Endothelial cell of umbilical vein (primary cell): ENCODE measurements at regions not wholly inside any gene's neighbourhood (a gene's known extent, or its start where the extent isn't known, plus 50 kb on each side); places are given as distances from the start of the nearest gene placed in this dataset.

Experiments
- BruUV-seq: library from RNA; stranded (reverse); fragments of 400-500 nt; replicated peaks from 2 replicates; lab custom pipeline; 2021; lab: Mats Ljungman, UMichigan
- CTCF ChIA-PET: fragments of 300-600, 350-600 bp; sonication (Branson Sonifier 250); formaldehyde crosslinking; loops from one replicate; lab custom pipeline; 2021; ENCODE audit warnings: antibody characterized with exemption, inconsistent platforms; lab: Charles Lee
- POLR2A ChIA-PET: fragments of 300-600, 350-600 bp; sonication (Branson Sonifier 250); formaldehyde crosslinking; loops from one replicate; lab custom pipeline; 2021; ENCODE audit warnings: antibody characterized with exemption, inconsistent platforms; lab: Charles Lee
- DNase-seq: peaks from one replicate; pipeline ENCODE4 v3.0.0-alpha.2; 2011; ENCODE audit warnings: low read depth, low spot score
- FAIRE-seq: peaks from 2 replicates; lab custom pipeline; 2011; peaks lifted over from hg19 to GRCh38; lab: Jason Lieb, UNC
- H2AFZ ChIP-seq: 2 replicates; pipeline ENCODE4 v1.6.0; 2012; ENCODE audit warnings: low read depth, low read length, control low read depth, inconsistent platforms
- H3K27ac ChIP-seq: 2 replicates; pipeline ENCODE4 v1.5.1; 2011; ENCODE audit warnings: low read depth, mild to moderate bottlenecking, control low read depth, low read length, moderate library complexity; ENCODE audit not compliant: insufficient read depth
- H3K27me3 ChIP-seq, 2 experiments: 2 replicates each; pipeline versions ENCODE4 v1.6.0 to v1.6.1; 2011; ENCODE audit warnings: low read length in 2 of 2, mixed read lengths in 1 of 2; ENCODE audit not compliant: control insufficient read depth in 2 of 2, insufficient read depth in 2 of 2
- H3K36me3 ChIP-seq, 2 experiments: 2 replicates in 1 of 2; 3 replicates in 1 of 2; pipeline ENCODE4 v1.5.1; 2011; ENCODE audit warnings: low read length in 2 of 2, mild to moderate bottlenecking in 1 of 2, moderate library complexity in 1 of 2; ENCODE audit not compliant: control insufficient read depth in 2 of 2, insufficient read depth in 2 of 2; ENCODE audit errors: extremely low read depth in 1 of 2
- H3K4me1 ChIP-seq: 3 replicates; pipeline ENCODE4 v1.5.1; 2011; ENCODE audit warnings: mild to moderate bottlenecking, low read length; ENCODE audit not compliant: control insufficient read depth, insufficient read depth; ENCODE audit errors: extremely low read depth
- H3K4me2 ChIP-seq: 2 replicates; pipeline ENCODE4 v1.6.1; 2011; ENCODE audit warnings: low read length, control low read depth, mixed read lengths; ENCODE audit not compliant: insufficient read depth
- H3K4me3 ChIP-seq, 3 experiments: fragments of 200-600 bp in 1 of 3; sonication (generic), shearing (Covaris generic) in 1 of 3; replicated peaks in 1 of 3; 2 replicates each; pipeline ENCODE4 v1.5.1; 2011 to 2016; ENCODE audit warnings: control low read depth in 3 of 3, low read length in 3 of 3, mild to moderate bottlenecking in 2 of 3, inconsistent platforms in 1 of 3, low read depth in 1 of 3, moderate library complexity in 1 of 3; ENCODE audit not compliant: insufficient read depth in 1 of 3
- H3K79me2 ChIP-seq: 2 replicates; pipeline ENCODE4 v1.6.0; 2012; ENCODE audit warnings: low read length, inconsistent platforms; ENCODE audit not compliant: control insufficient read depth, insufficient read depth
- H3K9ac ChIP-seq: replicated peaks from 2 replicates; pipeline ENCODE3; 2011; ENCODE audit warnings: low read length, control low read depth; ENCODE audit not compliant: insufficient read depth; ENCODE audit errors: extremely low read depth
- H3K9me1 ChIP-seq: replicated peaks from 3 replicates; pipeline ENCODE4 v1.6.0; 2011; ENCODE audit warnings: mild to moderate bottlenecking, low read length; ENCODE audit not compliant: control insufficient read depth, insufficient read depth; ENCODE audit errors: extremely low read depth
- H3K9me3 ChIP-seq: replicated peaks from 2 replicates; pipeline ENCODE4 v1.5.1; 2012; ENCODE audit warnings: low read length, inconsistent platforms; ENCODE audit not compliant: control insufficient read depth, insufficient read depth
- H4K20me1 ChIP-seq: replicated peaks from 2 replicates; pipeline ENCODE3; 2011; ENCODE audit warnings: mild to moderate bottlenecking, low read length; ENCODE audit not compliant: control insufficient read depth, insufficient read depth; ENCODE audit errors: extremely low read depth
- EZH2 ChIP-seq: IDR thresholded peaks from 2 replicates; pipeline ENCODE4 v1.6.1; 2012; ENCODE audit warnings: borderline replicate concordance, low read depth, mild to moderate bottlenecking, moderate library complexity, low read length, inconsistent platforms; ENCODE audit not compliant: severe bottlenecking
- FOS ChIP-seq: IDR thresholded peaks from 2 replicates; pipeline ENCODE4 v1.6.1; 2011; ENCODE audit warnings: mild to moderate bottlenecking, low read length, moderate library complexity, borderline replicate concordance; ENCODE audit not compliant: insufficient read depth
- GATA2 ChIP-seq: IDR thresholded peaks from 2 replicates; pipeline ENCODE4 v1.7.0; 2011; ENCODE audit warnings: low read depth, mild to moderate bottlenecking, moderate library complexity, mixed read lengths, low read length; ENCODE audit not compliant: insufficient read length, insufficient read depth
- JUN ChIP-seq: IDR thresholded peaks from 2 replicates; pipeline ENCODE4 v1.6.1; 2011; ENCODE audit warnings: borderline replicate concordance, low read depth; ENCODE audit not compliant: insufficient read length, insufficient read depth
- MYC ChIP-seq: IDR thresholded peaks from one replicate; pipeline ENCODE4 v1.6.1; 2011; ENCODE audit warnings: mild to moderate bottlenecking, low read depth, low read length
- POLR2A ChIP-seq: IDR thresholded peaks from 2 replicates; pipeline ENCODE4 v1.6.1; 2012; ENCODE audit warnings: low read depth, mild to moderate bottlenecking, control low read depth, low read length
- POLR2AphosphoS5 ChIP-seq: IDR thresholded peaks from 2 replicates; pipeline ENCODE4 v1.6.1; 2012; ENCODE audit warnings: low read depth, mild to moderate bottlenecking, control low read depth, low read length, moderate library complexity; ENCODE audit not compliant: insufficient read depth
- dilution Hi-C: fragments of 300-500 bp; cut with MboI; formaldehyde crosslinking; loops from one replicate; pipeline ENCODE4 v1.15.0; 2019; ENCODE audit warnings: low sequenced_read_pairs; ENCODE audit not compliant: extremely low pct_ligation_motif_present
- intact Hi-C: fragments of 100-400 bp; cut with micrococcal nuclease; formaldehyde crosslinking; loops from one replicate; pipeline ENCODE4 v1.10.0; 2022
- TF ChIP-seq, protein P1 (sequence below), 2 donors: IDR thresholded peaks; 1 replicate in 1 of 2; 2 replicates in 1 of 2; pipeline ENCODE4 v1.5.1; 2011; ENCODE audit warnings: low read length in 2 of 2, mild to moderate bottlenecking in 2 of 2, moderate library complexity in 2 of 2, control low read depth in 1 of 2, inconsistent platforms in 1 of 2, low read depth in 1 of 2; ENCODE audit not compliant: insufficient read depth in 1 of 2; ENCODE audit errors: extremely low read depth in 1 of 2
- TF ChIP-seq, protein P2 (sequence below): IDR thresholded peaks from 2 replicates; pipeline ENCODE4 v1.6.1; 2011; ENCODE audit not compliant: insufficient read depth, insufficient read length

- no peaks in the 10 kb centered on the region for H3K4me1 ChIP-seq
- no peak overlapping the region for H2AFZ ChIP-seq
- H3K9ac ChIP-seq = no peak overlapping the region
- peaks cover 2% of the 10 kb centered on the region in 2 experiments for H3K27me3 ChIP-seq
- H3K36me3 ChIP-seq = no peaks in the 10 kb centered on the region
- TF ChIP-seq, protein P1, sequence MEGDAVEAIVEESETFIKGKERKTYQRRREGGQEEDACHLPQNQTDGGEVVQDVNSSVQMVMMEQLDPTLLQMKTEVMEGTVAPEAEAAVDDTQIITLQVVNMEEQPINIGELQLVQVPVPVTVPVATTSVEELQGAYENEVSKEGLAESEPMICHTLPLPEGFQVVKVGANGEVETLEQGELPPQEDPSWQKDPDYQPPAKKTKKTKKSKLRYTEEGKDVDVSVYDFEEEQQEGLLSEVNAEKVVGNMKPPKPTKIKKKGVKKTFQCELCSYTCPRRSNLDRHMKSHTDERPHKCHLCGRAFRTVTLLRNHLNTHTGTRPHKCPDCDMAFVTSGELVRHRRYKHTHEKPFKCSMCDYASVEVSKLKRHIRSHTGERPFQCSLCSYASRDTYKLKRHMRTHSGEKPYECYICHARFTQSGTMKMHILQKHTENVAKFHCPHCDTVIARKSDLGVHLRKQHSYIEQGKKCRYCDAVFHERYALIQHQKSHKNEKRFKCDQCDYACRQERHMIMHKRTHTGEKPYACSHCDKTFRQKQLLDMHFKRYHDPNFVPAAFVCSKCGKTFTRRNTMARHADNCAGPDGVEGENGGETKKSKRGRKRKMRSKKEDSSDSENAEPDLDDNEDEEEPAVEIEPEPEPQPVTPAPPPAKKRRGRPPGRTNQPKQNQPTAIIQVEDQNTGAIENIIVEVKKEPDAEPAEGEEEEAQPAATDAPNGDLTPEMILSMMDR (IDR thresholded peaks at IDR 0.05; ENCODE audit: extremely low read depth in 1 of 2, insufficient read depth in 1 of 2, low read depth in 1 of 2, low read length in 2 of 2) = no peak
- TF ChIP-seq FOS (no peak), MYC (no peak), GATA2 (no peak), EZH2 (no peak), JUN (no peak), POLR2A (no peak), POLR2AphosphoS5 (no peak)
- TF ChIP-seq, protein P2, sequence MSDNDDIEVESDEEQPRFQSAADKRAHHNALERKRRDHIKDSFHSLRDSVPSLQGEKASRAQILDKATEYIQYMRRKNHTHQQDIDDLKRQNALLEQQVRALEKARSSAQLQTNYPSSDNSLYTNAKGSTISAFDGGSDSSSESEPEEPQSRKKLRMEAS = no peak
- no peak overlapping the region for H3K4me2 ChIP-seq
- H3K79me2 ChIP-seq = no peaks in the 10 kb centered on the region
- H3K27ac ChIP-seq = no peak overlapping the region
- no TSS peak for BruUV-seq
- no peaks in the 10 kb centered on the region for H4K20me1 ChIP-seq
- CTCF ChIA-PET = interaction anchor here (0.6 kb wide), 1 partner anchor 8 kb away, joined by 3 read pairs; no protein-coding TSS in a partner anchor
- POLR2A ChIA-PET = no interaction called here
- no peak overlapping the region for H3K4me3 ChIP-seq
- intact Hi-C loops = no loop called here
- dilution Hi-C loops = no loop called here
- H3K9me1 ChIP-seq = no peaks in the 10 kb centered on the region
- no peaks in the 10 kb centered on the region for H3K9me3 ChIP-seq
- no peak for FAIRE-seq
- no peak for DNase-seq
These were observed 87.0 kb downstream of the DAD1 start for GRCh38 chr14:22502007-22502406.
